Sigmoid colon (tissue), 6 donors: ENCODE measurements at regions not wholly inside any gene's neighbourhood (a gene's known extent, or its start where the extent isn't known, plus 50 kb on each side); places are given as distances from the start of the nearest gene placed in this dataset.

Source experiments
- DNase-seq: peaks from one replicate; pipeline ENCODE4 v3.0.0-alpha.2; 2019
- H3K27ac ChIP-seq, 4 donors: fragments of 200-600 bp; sonication (generic); one replicate each; pipeline ENCODE4 v1.5.1; 2016 to 2019; ENCODE audit warnings: mild to moderate bottlenecking in 1 of 4
- H3K27me3 ChIP-seq, 3 donors: fragments of 200-600 bp; sonication (generic); one replicate each; pipeline ENCODE4 v1.5.1; 2019; ENCODE audit warnings: mild to moderate bottlenecking in 1 of 3
- H3K36me3 ChIP-seq, 4 donors: fragments of 200-600 bp; sonication (generic); one replicate each; pipeline ENCODE4 v1.5.1; 2016 to 2019
- H3K4me1 ChIP-seq, 4 donors: fragments of 200-600 bp; sonication (generic); one replicate each; pipeline ENCODE4 v1.5.1; 2017 to 2019
- H3K4me3 ChIP-seq, 4 donors: fragments of 200-600 bp; sonication (generic); one replicate each; pipeline ENCODE4 v1.5.1; 2017 to 2019; ENCODE audit warnings: mild to moderate bottlenecking in 2 of 4, moderate library complexity in 1 of 4
- H3K9me3 ChIP-seq, 4 donors: fragments of 200-600 bp in 3 of 4; sonication (generic) in 3 of 4; one replicate each; pipeline versions ENCODE4 v1.5.1 to v1.6.1; 2013 to 2019
- EP300 ChIP-seq, 4 donors: sonication (generic); formaldehyde crosslinking; IDR thresholded peaks; one replicate each; pipeline ENCODE4 v1.6.1; 2017; ENCODE audit warnings: antibody characterized with exemption in 4 of 4
- POLR2A ChIP-seq, 2 donors: fragments of 450-650 bp; IDR thresholded peaks; one replicate each; pipeline ENCODE4 v1.6.1; 2016; ENCODE audit warnings: antibody characterized with exemption in 2 of 2, mild to moderate bottlenecking in 2 of 2, moderate library complexity in 2 of 2
- POLR2AphosphoS5 ChIP-seq, 4 donors: sonication (generic); formaldehyde crosslinking; IDR thresholded peaks; one replicate each; pipeline ENCODE4 v1.6.1; 2017; ENCODE audit warnings: antibody characterized with exemption in 4 of 4
- WGBS, 2 donors: extraction: QIAGEN DNeasy Blood & Tissue Kit; methylation state at CpG; one replicate each; pipeline ENCODE4 v1.1.7; 2013; 5-methylcytosine and 5-hydroxymethylcytosine counted together
- intact Hi-C: fragments of 100-400 bp; cut with DNase I; formaldehyde crosslinking; loops from one replicate; pipeline ENCODE4 v1.15.1; 2023
- TF ChIP-seq, protein P1 (sequence below), 4 experiments: fragments of 450-650 bp in 3 of 4; fragments of 200-600 bp in 1 of 4; IDR thresholded peaks; one replicate each; pipeline ENCODE4 v1.5.1; 2016 to 2019; ENCODE audit warnings: antibody characterized with exemption in 4 of 4, mild to moderate bottlenecking in 3 of 4, moderate library complexity in 2 of 4
- donor health status: healthy with polysubstance abuse.
- donor health status: healthy.

DNA sequence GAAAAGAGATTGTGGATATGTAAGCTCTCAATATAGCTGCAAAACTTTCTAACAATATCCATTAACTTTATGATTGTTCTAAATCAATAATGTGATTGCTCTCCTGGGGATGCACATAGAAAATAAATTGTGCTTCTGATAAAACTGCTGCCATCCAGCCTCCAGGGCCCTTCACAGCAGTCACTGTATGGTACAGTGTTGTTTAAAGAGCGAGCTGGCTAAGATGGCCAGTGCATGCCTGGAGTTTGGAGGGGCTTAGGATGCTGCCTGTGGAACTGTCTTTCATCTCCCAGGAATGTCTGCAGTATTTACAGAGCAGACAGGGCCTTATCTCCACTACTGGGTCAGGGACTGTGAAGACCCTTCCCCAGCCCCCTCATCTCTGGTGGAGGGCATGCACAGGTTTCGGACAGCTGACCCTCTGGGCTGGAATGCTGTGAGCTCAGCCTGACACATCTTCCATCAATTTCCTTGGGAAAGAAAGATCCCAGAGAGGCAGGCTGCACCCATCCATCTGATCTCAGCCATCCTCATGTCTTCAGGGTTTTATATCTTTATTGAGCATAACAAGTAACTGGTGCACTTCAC is 137.0 kb downstream of the PLPP3 start:
- H3K4me1 ChIP-seq = peaks cover 0 to 16% (median 14%) of the 10 kb centered on the region in 4 donors
- intact Hi-C loops = no loop called here
- no peak for DNase-seq
- 88 to 92% methylated on average over 2 of the region's 2 CpGs for WGBS, 2 donors
- H3K36me3 ChIP-seq = no peaks in the 10 kb centered on the region
- no peak overlapping the region for H3K27ac ChIP-seq
- no peaks in the 10 kb centered on the region for H3K9me3 ChIP-seq
- H3K4me3 ChIP-seq = no peak overlapping the region
- no peak for TF ChIP-seq POLR2A (IDR thresholded peaks at IDR 0.05)
- TF ChIP-seq EP300 (IDR thresholded peaks at IDR 0.05) = no peak
- TF ChIP-seq, protein P1, sequence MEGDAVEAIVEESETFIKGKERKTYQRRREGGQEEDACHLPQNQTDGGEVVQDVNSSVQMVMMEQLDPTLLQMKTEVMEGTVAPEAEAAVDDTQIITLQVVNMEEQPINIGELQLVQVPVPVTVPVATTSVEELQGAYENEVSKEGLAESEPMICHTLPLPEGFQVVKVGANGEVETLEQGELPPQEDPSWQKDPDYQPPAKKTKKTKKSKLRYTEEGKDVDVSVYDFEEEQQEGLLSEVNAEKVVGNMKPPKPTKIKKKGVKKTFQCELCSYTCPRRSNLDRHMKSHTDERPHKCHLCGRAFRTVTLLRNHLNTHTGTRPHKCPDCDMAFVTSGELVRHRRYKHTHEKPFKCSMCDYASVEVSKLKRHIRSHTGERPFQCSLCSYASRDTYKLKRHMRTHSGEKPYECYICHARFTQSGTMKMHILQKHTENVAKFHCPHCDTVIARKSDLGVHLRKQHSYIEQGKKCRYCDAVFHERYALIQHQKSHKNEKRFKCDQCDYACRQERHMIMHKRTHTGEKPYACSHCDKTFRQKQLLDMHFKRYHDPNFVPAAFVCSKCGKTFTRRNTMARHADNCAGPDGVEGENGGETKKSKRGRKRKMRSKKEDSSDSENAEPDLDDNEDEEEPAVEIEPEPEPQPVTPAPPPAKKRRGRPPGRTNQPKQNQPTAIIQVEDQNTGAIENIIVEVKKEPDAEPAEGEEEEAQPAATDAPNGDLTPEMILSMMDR (IDR thresholded peaks at IDR 0.05) = no peak
- TF ChIP-seq POLR2AphosphoS5 (IDR thresholded peaks at IDR 0.05) = no peak
- no peaks in the 10 kb centered on the region for H3K27me3 ChIP-seq

DNA sequence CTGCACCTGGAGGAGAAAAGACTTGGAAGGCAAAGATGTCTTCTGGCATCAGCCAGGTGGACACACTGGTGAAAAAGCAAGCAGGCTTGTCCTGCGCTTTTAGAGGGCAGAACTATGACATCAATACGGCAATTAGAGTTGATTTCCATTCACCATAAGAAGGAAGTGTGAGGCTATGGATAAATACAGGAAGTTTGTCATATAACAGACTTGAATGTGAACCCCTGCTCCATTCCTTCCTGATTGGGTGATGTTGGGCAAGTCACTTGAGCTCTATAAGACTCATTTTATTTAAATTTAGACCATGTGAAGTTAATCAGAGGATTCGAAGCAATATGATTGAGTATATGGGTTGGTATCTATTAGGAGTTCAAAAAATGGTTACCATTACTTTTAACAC is 137.8 kb downstream of the PLPP3 start:
- Histone ChIP-seq H3K4me1 (peaks cover 0 to 8% (median 6%) of the 10 kb centered on the region in 4 donors), H3K27me3 (no peaks in the 10 kb centered on the region), H3K9me3 (no peaks in the 10 kb centered on the region), H3K36me3 (no peaks in the 10 kb centered on the region), H3K4me3 (no peak overlapping the region), H3K27ac (no peak overlapping the region)
- intact Hi-C loops = no loop called here
- 92% methylated on average over 3 of the region's 3 CpGs for WGBS, 2 donors
- no peak for DNase-seq
- no peak for TF ChIP-seq EP300 (IDR thresholded peaks at IDR 0.05)
- TF ChIP-seq, protein P1 (IDR thresholded peaks at IDR 0.05) = no peak
- no peak for TF ChIP-seq POLR2A (IDR thresholded peaks at IDR 0.05)
- TF ChIP-seq POLR2AphosphoS5 (IDR thresholded peaks at IDR 0.05) = no peak

DNA sequence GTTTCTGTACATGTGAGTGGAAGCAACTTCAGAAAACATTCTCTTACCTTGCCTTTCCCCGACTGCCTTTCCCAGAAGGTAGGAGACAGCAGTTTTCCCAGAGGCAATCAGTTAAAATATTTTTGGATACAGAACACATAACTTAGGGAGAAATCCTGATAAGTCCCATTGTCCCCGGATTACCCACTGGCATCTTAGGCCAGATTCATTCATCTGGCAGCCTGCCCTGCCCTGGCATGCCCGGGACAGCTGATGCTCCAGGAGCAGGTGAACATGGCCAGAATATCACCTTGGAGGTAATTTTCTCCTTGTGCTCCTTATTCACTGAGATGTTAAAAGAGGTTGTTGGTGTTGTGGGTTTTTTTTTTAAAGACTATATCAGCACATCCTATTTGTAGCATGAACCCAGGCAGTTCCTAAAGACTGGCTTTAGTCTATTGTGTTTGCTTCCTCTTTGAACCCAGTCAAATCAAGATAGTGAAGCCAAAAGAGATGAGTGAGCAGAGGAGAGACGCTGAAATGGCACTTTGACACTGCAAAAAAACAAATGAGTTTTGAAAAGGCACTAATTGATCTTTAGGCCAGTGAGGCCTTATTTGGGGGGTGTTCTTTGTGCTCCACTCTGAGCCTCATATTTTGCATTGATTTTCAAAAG is 139.6 kb downstream of the PLPP3 start:
- H3K4me3 ChIP-seq = no peak overlapping the region
- H3K4me1 ChIP-seq = no peaks in the 10 kb centered on the region
- no peaks in the 10 kb centered on the region for H3K27me3 ChIP-seq
- WGBS, 2 donors = 21 to 44% methylated on average over 4 of the region's 4 CpGs
- H3K36me3 ChIP-seq = no peaks in the 10 kb centered on the region
- no peak overlapping the region for H3K27ac ChIP-seq
- H3K9me3 ChIP-seq = no peaks in the 10 kb centered on the region
- TF ChIP-seq, protein P1 (IDR thresholded peaks at IDR 0.05) = no peak
- TF ChIP-seq EP300 (IDR thresholded peaks at IDR 0.05) (no peak), POLR2A (IDR thresholded peaks at IDR 0.05) (no peak), POLR2AphosphoS5 (IDR thresholded peaks at IDR 0.05) (no peak)
- no peak for DNase-seq
- intact Hi-C loops = loop anchor here (1.0 kb wide), 1 partner anchor 25 kb away; no protein-coding TSS in a partner anchor

DNA sequence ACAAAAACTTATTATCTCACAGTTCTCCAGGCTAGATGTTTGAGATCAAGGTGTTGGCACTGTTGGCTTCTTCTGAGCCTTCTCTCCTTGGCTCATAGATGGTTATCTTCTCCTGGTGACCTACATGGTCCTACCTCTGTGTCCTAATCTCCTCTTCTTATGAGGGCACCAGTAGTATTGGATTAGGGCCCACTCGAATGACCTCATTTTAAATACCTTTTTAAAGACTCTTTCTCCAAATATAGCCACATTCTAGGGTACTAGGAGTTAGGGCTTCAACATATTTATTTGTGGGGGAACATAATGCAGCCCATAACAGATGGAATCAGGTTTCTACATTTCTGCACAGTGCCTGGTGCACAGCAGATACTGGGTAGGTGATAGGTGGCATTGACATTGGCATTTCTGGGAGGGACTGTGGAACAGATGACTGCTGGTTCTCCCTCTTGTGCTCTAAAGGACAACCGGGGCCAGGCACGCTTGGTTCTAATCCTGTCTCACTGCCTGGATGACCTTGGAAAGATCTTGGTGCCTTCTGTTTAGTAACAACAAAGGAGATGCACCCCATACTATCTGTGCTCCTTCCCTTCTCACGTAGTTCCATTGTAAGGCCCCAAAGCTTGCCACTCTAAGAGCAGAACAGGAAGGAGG is 140.3 kb downstream of the PLPP3 start:
- Histone ChIP-seq H3K27me3 (no peaks in the 10 kb centered on the region), H3K4me3 (no peak overlapping the region), H3K9me3 (no peaks in the 10 kb centered on the region), H3K4me1 (no peaks in the 10 kb centered on the region), H3K27ac (no peak overlapping the region), H3K36me3 (no peaks in the 10 kb centered on the region)
- intact Hi-C loops = no loop called here
- no peak for DNase-seq
- 95 to 96% methylated on average over 4 of the region's 4 CpGs for WGBS, 2 donors
- TF ChIP-seq POLR2AphosphoS5 (IDR thresholded peaks at IDR 0.05) (no peak), EP300 (IDR thresholded peaks at IDR 0.05) (no peak), POLR2A (IDR thresholded peaks at IDR 0.05) (no peak)
- TF ChIP-seq, protein P1 (IDR thresholded peaks at IDR 0.05) = no peak
